Fibroblast of lung (primary cell): ENCODE measurements at regions not wholly inside any gene's neighbourhood (a gene's known extent, or its start where the extent isn't known, plus 50 kb on each side); places are given as distances from the start of the nearest gene placed in this dataset.

Source experiments
- DNase-seq, 2 donors: peaks; one replicate each; pipeline versions ENCODE4 v3.0.0 to v3.0.0-alpha.2; 2010; ENCODE audit warnings: low read depth in 2 of 2
- H2AFZ ChIP-seq: 2 replicates; pipeline ENCODE4 v1.5.1; 2012; ENCODE audit warnings: low read length, control low read depth, inconsistent platforms
- H3K27ac ChIP-seq: 2 replicates; pipeline ENCODE4 v1.5.1; 2011; ENCODE audit warnings: low read length, control low read depth; ENCODE audit not compliant: insufficient read depth
- H3K27me3 ChIP-seq: 2 replicates; pipeline ENCODE4 v1.5.1; 2011; ENCODE audit warnings: mild to moderate bottlenecking, low read length; ENCODE audit not compliant: control insufficient read depth, insufficient read depth
- H3K36me3 ChIP-seq: 2 replicates; pipeline ENCODE4 v1.5.1; 2011; ENCODE audit warnings: low read length; ENCODE audit not compliant: control insufficient read depth, insufficient read depth
- H3K4me1 ChIP-seq: 2 replicates; pipeline ENCODE4 v1.5.1; 2011; ENCODE audit warnings: low read length; ENCODE audit not compliant: control insufficient read depth, insufficient read depth; ENCODE audit errors: extremely low read depth
- H3K4me2 ChIP-seq: 2 replicates; pipeline ENCODE4 v1.5.1; 2011; ENCODE audit warnings: low read length, control low read depth; ENCODE audit not compliant: insufficient read depth; ENCODE audit errors: extremely low read depth
- H3K4me3 ChIP-seq, 4 experiments: fragments of 200-600 bp in 1 of 4; sonication (generic) in 1 of 4; replicated peaks in 1 of 4; 2 replicates each; pipeline ENCODE4 v1.5.1; 2011 to 2016; ENCODE audit warnings: low read length in 4 of 4, low read depth in 3 of 4, mild to moderate bottlenecking in 3 of 4, control low read depth in 2 of 4, inconsistent platforms in 1 of 4, mixed read lengths in 1 of 4; ENCODE audit not compliant: insufficient read depth in 1 of 4; ENCODE audit errors: control extremely low read depth in 1 of 4
- H3K79me2 ChIP-seq: 2 replicates; pipeline ENCODE4 v1.5.1; 2012; ENCODE audit warnings: mild to moderate bottlenecking, low read length, inconsistent platforms; ENCODE audit not compliant: control insufficient read depth, insufficient read depth
- H3K9ac ChIP-seq: 2 replicates; pipeline ENCODE4 v1.5.1; 2011; ENCODE audit warnings: mild to moderate bottlenecking, low read length, control low read depth; ENCODE audit not compliant: insufficient read depth
- H3K9me3 ChIP-seq: 2 replicates; pipeline ENCODE4 v1.5.1; 2012; ENCODE audit warnings: low read depth, low read length; ENCODE audit not compliant: control insufficient read depth, insufficient read depth
- H4K20me1 ChIP-seq: 2 replicates; pipeline ENCODE4 v1.5.1; 2011; ENCODE audit warnings: low read length; ENCODE audit not compliant: control insufficient read depth, insufficient read depth; ENCODE audit errors: extremely low read depth
- EZH2 ChIP-seq: IDR thresholded peaks from 2 replicates; pipeline ENCODE4 v1.5.1; 2012; ENCODE audit warnings: low read length, control low read depth, mild to moderate bottlenecking; ENCODE audit errors: missing control alignments
- TF ChIP-seq, protein P1 (sequence below), 2 donors: IDR thresholded peaks in 1 of 2; conservative IDR thresholded peaks in 1 of 2; 1 replicate in 1 of 2; 2 replicates in 1 of 2; pipeline ENCODE4 v1.5.1; 2011 to 2012; ENCODE audit warnings: low read length in 2 of 2, control low read depth in 1 of 2, inconsistent platforms in 1 of 2, low read depth in 1 of 2, mild to moderate bottlenecking in 1 of 2

DNA sequence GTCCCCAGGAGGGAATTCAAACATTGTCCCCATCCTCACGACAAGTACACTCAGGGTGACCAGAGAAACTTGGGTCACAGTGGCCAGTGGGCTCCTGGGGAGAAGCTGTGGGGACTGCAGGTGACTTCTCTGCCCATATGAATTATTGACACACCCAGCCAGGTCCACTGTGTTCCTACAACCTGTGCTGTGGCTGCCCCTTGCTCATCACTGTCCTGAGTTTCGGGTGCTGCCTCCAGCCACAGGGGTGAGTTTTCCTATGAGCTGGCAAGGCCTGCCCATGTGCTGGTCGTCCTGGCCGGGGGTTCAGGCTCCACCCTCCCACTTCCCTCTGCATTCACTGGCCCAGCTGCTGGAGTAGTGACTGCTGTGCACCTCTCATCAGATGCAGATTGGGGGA is 59.0 kb upstream of the RBFOX3 start:
- H3K4me3 ChIP-seq: no peak overlapping the region
- no peak overlapping the region for H2AFZ ChIP-seq
- H3K4me1 ChIP-seq: no peaks in the 10 kb centered on the region
- no peak overlapping the region for H3K27ac ChIP-seq
- no peak overlapping the region for H3K4me2 ChIP-seq
- no peak overlapping the region for H3K9ac ChIP-seq
- H3K27me3 ChIP-seq: no peaks in the 10 kb centered on the region
- no peaks in the 10 kb centered on the region for H3K9me3 ChIP-seq
- H4K20me1 ChIP-seq: no peaks in the 10 kb centered on the region
- H3K79me2 ChIP-seq: no peaks in the 10 kb centered on the region
- TF ChIP-seq EZH2: no peak
- TF ChIP-seq, protein P1, sequence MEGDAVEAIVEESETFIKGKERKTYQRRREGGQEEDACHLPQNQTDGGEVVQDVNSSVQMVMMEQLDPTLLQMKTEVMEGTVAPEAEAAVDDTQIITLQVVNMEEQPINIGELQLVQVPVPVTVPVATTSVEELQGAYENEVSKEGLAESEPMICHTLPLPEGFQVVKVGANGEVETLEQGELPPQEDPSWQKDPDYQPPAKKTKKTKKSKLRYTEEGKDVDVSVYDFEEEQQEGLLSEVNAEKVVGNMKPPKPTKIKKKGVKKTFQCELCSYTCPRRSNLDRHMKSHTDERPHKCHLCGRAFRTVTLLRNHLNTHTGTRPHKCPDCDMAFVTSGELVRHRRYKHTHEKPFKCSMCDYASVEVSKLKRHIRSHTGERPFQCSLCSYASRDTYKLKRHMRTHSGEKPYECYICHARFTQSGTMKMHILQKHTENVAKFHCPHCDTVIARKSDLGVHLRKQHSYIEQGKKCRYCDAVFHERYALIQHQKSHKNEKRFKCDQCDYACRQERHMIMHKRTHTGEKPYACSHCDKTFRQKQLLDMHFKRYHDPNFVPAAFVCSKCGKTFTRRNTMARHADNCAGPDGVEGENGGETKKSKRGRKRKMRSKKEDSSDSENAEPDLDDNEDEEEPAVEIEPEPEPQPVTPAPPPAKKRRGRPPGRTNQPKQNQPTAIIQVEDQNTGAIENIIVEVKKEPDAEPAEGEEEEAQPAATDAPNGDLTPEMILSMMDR (conservative IDR thresholded peaks at IDR 0.05 in 1 of 2, IDR thresholded peaks at IDR 0.05 in 1 of 2; ENCODE audit: low read depth in 1 of 2, low read length in 2 of 2): no peak
- no peak for DNase-seq
- no peaks in the 10 kb centered on the region for H3K36me3 ChIP-seq

DNA sequence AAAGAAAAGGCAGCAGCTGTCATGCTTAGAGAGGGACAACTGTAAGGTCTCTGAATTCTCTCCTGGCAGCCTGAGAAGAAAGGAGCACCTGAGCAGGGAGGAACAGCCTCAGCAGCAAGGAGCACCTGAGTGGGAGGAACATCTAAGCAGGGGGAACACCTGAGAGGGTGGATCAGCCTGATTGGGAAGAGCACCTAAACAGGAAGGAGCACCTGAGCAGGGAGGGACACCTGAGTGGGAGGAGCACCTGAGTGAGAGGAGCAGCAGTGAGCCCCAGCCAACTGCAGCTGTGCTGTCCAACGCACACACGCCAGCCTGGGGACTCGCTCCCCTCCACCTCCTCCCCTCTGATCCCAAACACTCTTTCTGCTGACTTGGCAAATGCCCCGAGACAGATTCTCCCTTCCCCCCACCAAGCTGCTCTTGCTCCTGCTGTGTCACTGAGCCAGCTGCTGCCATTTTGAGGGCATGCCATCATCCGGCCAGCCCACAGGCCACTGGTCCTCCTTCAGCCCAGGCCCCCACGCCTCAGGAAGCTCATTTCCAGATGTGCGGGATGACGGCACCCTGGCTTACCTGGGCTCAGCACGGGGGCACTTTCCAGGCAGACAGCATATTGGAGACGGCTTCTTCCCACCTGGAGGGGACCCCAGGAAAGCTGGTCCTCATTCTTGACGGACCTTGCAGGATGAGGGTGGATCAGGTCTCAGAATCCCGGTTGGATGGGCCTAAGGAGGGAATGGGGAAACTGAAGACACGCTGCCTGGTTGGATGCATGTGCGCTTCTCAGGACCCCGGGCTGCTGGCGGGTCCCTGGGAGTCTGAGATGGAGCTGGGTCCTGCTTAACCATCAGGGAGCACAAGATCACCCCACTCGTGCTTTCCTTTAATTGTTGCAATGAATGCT is 57.7 kb upstream of the RBFOX3 start:
- no peak overlapping the region for H3K27ac ChIP-seq
- no peak overlapping the region for H2AFZ ChIP-seq
- H4K20me1 ChIP-seq: no peaks in the 10 kb centered on the region
- H3K79me2 ChIP-seq: no peaks in the 10 kb centered on the region
- no peak overlapping the region for H3K4me3 ChIP-seq
- no peak overlapping the region for H3K9ac ChIP-seq
- no peaks in the 10 kb centered on the region for H3K9me3 ChIP-seq
- H3K36me3 ChIP-seq: no peaks in the 10 kb centered on the region
- H3K4me2 ChIP-seq: no peak overlapping the region
- DNase-seq: no peak
- H3K4me1 ChIP-seq: no peaks in the 10 kb centered on the region
- TF ChIP-seq, protein P1 (conservative IDR thresholded peaks at IDR 0.05 in 1 of 2, IDR thresholded peaks at IDR 0.05 in 1 of 2; ENCODE audit: low read depth in 1 of 2, low read length in 2 of 2): no peak
- no peak for TF ChIP-seq EZH2
- H3K27me3 ChIP-seq: no peaks in the 10 kb centered on the region

DNA sequence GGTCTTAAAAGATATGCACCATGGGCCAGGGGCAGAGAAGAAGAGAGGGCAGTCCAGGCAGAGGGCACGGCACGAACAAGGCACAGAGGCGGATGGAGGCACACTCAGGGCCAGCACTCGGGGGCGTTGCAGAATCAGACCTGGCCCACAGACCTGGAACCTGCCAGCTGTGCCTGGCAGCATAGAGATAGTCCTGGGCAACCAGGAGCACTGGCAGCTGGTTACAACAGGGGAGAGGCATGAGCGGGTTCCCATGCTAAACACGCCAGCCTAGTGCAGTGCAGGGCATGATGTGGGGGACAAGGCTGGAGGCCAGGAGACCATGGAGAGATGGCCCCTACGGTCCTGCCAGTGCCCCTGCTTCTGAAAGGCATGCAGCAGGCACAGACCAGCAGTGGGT is 56.9 kb upstream of the RBFOX3 start:
- Histone ChIP-seq H2AFZ (no peak overlapping the region), H3K36me3 (no peaks in the 10 kb centered on the region), H3K9ac (no peak overlapping the region), H3K4me2 (no peak overlapping the region), H3K79me2 (no peaks in the 10 kb centered on the region), H3K27me3 (no peaks in the 10 kb centered on the region), H3K27ac (no peak overlapping the region), H4K20me1 (no peaks in the 10 kb centered on the region), H3K4me1 (no peaks in the 10 kb centered on the region), H3K9me3 (no peaks in the 10 kb centered on the region), H3K4me3 (no peak overlapping the region)
- no peak for DNase-seq
- TF ChIP-seq, protein P1 (conservative IDR thresholded peaks at IDR 0.05 in 1 of 2, IDR thresholded peaks at IDR 0.05 in 1 of 2; ENCODE audit: low read depth in 1 of 2, low read length in 2 of 2): no peak
- no peak for TF ChIP-seq EZH2
